GM21528 (cell line): ENCODE measurements at regions not wholly inside any gene's neighbourhood (a gene's known extent, or its start where the extent isn't known, plus 50 kb on each side); places are given as distances from the start of the nearest gene placed in this dataset.

ENCODE experiments used
- ATAC-seq: cut with Tn5 transposase; IDR thresholded peaks from one replicate; pipeline ENCODE4 v1.9.1; 2021; ENCODE audit warnings: mild to moderate bottlenecking, moderate library complexity; ENCODE audit not compliant: unreplicated experiment, low FRiP score

- ATAC-seq, result no peak
Observed at GRCh38 chr20:39188266-39188765, 226.2 kb downstream of the DHX35 start.

- no peak for ATAC-seq
Observed at GRCh38 chr20:39181490-39181889, 219.3 kb downstream of the DHX35 start.

- no peak for ATAC-seq
Observed at GRCh38 chr20:39176457-39176856, 214.3 kb downstream of the DHX35 start.

- ATAC-seq, result no peak
Observed at GRCh38 chr20:39170896-39171463, 208.8 kb downstream of the DHX35 start.

DNA sequence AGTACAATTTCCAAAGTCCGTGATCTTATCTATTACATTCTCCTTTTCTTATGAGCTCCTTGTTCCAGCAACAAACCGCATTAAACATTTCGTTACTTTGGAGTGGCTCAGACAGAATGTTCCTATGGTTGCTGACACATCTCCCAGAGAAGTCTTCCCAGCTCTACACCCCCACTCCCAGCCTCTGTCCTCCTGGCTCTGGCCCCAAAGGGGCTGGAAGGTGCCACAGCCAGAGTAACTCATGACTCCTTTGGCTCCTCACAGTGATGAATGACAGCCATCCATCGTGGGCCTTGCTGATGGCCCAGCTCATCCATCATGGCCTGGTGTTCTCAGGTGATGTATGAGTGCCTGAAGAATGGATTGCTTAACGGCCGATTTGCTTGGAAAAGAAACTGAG, 203.0 kb downstream of the DHX35 start:
- ATAC-seq, result no peak

- ATAC-seq, result no peak
Observed at GRCh38 chr20:39164642-39165041, 202.5 kb downstream of the DHX35 start.

- no peak for ATAC-seq
Observed at GRCh38 chr20:39163993-39164392, 201.8 kb downstream of the DHX35 start.

DNA sequence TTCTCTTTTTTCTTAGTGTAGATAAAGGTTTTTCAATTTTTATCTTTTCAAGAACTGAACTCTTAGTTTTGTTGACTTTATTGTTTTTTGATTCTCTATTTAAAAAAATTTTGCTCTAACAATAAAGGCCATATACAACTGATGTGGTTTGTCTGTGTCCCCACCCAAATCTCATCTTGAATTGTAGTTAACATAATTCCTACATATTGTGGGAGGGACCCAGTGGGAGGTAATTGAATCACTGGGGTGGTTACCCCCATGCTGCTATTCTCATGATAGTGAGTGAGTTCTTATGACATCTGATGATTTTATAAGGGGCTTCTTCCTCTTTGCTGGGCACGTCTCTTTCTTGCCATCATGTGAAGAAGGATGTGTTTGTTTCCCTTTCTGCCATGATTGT, 199.8 kb downstream of the DHX35 start:
- ATAC-seq, result no peak

DNA sequence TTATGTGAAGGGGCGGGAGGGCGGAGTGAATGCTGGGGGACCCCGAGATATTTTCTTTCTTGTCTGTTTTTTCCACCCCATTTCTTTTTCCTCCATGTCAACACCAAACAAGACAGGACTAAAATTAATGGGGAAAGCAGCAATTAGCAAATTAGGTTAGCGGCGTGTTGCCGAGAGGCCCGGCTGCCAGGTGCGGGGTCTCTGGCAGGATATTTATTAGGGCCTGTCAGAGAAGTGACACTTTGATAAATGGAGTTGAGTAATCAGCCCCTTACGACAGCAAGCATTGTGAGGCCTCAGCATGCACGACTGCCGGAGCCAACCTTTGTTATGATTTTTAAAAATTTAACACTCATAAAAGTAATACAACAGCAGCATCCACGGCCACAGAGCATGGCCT, 193.8 kb downstream of the DHX35 start:
- no peak for ATAC-seq

GRCh38 chr20:39152742-39153141, 190.6 kb downstream of the DHX35 start:
- ATAC-seq, result no peak

GRCh38 chr20:39152126-39152525, 190.0 kb downstream of the DHX35 start:
- no peak for ATAC-seq

DNA sequence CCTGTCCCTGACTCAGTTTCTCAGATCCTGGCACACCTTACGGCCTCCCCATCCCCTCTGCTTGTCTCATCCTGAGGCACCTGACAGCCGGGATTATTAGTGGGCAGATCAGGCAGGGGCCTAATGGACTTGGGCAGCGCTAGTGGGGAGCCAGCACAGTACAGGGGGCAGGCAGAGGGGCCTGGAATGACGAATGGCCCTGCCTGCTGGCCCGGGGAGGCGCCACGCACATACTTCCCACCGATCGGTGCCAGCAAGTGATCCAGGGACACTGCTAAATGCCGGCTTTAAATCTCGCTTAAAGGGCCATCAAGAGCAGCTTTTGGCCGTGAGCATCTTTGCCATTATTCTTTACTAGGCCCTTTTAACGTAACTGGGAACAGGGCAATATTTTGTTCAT, 188.4 kb downstream of the DHX35 start:
- no peak for ATAC-seq

DNA sequence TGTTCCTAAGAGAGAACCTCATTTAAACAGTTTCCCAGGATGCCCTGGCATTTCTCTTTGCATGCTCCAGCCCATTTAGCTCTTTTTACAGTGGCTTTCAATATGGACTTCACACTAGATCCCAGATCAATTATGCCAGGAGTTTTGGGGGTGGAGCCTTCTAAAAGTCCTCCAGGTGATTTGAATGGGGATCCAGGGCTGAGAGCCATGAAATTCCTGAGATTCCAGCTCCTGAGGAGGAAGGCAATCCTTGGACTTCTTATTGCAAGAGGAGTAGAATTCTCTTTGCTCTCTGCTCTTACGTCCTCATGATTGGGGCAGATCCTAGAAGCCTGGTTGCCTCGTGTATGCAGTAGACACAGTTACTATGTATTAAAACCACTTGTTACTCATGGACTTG, 184.2 kb downstream of the DHX35 start:
- ATAC-seq, result no peak

DNA sequence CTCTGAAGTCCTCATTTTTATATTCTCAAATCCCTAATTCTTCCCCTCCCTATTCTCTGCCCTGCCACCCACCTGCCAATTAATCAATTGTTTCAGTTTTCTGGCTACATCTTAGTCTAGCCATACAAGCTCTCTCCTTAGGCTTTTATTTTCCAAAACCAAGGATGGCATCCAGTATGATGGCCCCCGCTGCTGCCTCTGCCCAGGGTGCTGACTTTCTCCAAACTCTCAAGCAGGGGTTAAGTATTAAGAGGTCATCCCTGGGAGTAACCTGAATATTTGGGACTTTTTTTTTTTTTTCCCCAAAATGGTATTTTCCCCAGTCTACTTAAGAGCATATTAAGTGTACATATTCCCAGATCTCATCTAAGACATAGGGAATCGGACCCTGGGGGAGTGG, 183.8 kb downstream of the DHX35 start:
- no peak for ATAC-seq

- no peak for ATAC-seq
Observed at GRCh38 chr20:39144757-39145156, 182.6 kb downstream of the DHX35 start.

GRCh38 chr20:39142407-39143096, 180.4 kb downstream of the DHX35 start:
- no peak for ATAC-seq

- no peak for ATAC-seq
Observed at GRCh38 chr20:39137299-39137698, 175.2 kb downstream of the DHX35 start.

DNA sequence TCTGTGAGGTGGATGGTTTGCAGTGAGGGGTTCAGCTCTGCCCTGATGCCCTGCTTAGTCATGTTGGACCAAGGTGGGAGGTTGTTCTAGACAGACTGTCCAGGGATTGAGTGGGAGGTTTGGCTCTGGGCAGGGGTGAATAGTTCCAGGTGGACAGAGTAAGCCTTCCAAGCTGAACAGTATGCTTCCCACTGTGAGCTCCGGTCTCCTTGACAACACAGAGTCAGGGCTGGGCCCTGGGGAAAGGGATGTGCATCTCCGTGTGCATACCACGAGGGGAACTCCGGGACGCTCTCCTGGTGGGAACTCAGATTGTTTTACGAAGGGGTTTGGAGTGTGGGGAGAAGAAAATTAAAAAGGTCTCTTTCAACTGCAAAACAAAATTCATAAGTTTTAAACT, 174.7 kb downstream of the DHX35 start:
- ATAC-seq, result no peak

DNA sequence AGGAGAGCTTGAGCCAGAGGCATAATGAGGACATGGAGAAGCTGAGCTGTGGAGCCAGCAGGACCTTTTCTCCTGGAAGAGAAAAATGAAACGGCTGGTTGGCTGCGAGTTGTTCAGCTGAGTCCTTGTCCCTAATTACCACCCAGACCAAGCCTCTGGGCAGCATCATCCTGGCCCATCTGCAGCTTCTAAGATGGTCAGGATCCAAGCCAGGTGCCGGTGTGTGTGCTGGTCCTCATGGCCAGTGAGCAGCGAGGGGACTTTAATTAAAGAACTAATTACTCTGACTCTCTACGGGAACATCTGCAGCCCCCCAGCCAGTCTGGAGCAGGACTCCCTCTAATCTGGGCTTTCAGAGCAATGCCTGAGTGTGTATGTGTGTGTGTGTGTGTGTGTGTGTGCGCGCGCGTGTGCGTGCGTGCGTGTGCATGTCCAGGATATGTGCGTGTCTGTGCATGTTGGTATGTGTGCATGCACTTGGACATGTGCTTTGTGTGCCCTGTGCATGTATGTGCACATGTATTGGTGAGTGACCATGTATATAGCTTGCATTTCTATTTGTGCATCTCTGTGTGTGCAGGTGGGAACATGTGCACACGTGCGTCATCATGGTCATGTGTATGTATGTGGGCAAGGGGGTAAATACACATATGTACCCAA, 173.9 kb downstream of the DHX35 start:
- no peak for ATAC-seq

GRCh38 chr20:39133201-39133600, 171.1 kb downstream of the DHX35 start:
- no peak for ATAC-seq

DNA sequence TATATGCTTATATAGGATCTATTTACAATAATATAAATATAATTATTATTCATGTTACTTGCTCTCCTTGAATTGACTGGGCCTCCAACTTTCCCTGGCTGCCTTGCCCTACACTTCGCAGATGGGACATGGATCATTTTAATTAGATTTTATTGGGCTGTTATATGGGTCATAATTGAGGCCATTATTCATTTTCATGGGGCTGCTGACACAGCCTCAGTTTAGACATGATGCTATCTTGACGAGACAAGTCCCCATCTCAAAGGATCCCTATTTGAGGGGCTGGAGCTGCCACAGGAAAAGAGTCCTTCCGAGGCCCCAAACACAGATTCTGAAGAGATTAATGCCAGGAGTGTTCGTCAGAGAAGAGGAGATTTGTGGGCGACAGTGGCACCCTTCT, 170.4 kb downstream of the DHX35 start:
- no peak for ATAC-seq

- ATAC-seq, result no peak
Observed at GRCh38 chr20:39132093-39132492, 169.9 kb downstream of the DHX35 start.
